ENCODE measurements at regions not wholly inside any gene's neighbourhood (a gene's known extent, or its start where the extent isn't known, plus 50 kb on each side); places are given as distances from the start of the nearest gene placed in this dataset.
A peak's percentile ranks its signal among the peaks of the same experiment; 100 is the strongest.
"Not testable (repeated sequence)": the region's sequence is repeated elsewhere in the genome, so short reads cannot be mapped to it uniquely, and the experiment has no call there.

DNA sequence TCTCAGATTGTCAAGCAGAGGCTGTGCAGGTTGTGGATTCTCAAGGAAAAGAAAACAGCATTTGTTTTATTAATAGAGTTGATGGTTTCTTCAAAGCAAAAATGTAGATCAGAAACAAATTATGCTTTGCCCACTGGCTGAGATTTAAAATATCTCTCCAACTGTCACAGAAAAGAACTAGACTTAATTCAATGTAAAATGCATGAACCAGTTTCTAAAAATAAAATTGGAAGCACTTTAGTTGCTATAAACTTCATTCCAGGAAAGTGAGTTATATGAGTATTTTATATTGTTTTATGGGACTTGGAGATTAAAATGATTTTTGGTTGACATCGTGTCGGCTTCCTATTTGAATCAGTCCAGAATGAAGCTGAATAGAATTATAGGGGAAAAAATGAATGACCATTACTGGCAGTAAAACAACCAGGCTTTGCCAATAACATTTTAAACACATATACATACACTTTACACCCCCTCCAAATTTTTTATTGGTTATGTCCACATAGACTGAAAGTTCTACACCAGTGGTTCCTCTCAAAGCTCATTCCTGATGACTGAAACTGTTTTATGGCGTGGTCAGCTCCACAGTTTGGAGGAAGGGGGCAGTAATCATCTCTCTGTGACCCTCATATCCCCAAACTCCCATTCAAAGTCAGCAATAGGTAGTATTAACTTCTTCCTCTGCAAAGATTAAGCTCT lies 55.5 kb upstream of the DAAM1 start:
- peak in 1 of 3 donors; percentile 33 for DNase-seq (ENCODE audit: low read depth in 3 of 3, low spot score in 2 of 3)

DNA sequence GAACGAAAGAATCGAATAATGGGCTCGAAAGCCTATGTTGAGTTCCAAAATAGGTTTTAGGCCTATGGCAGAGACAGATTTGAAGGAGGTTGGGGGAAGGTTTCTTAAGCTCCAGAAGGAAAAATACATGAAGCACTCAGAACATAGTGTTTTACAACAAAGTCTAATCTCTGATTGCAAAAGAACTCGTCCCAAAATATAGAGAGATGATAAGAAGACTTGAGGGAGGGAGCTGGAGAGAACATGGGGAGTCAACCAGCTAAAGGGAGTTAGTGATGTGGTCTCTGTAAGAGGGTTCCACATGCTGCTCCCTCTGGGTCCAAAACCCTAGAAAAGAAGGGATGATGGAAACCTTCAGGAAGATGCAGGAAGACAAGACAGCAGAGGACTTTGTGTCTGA lies 54.8 kb upstream of the DAAM1 start:
- DNase-seq (ENCODE audit: low read depth in 3 of 3, low spot score in 2 of 3): no peak

DNA sequence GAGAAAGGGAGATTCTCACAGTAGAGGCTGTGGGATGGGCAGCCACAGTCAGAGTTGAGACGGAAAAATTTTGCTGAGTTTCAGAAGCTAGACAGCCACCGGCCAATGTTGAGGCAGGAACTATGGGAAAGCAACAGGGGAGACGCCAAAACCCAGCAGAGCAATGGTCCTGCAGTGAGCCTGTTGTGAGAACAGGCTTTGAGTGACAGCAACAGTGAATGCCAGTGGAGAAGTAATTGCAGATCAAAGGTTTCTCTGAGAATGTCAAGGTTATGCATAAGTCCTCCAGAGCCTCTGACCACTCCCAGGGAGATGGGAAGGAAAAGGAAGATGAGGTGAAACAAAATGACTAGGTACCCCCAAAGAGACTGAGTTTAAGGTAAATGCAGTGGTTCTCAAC lies 54.2 kb upstream of the DAAM1 start:
- no peak for DNase-seq (ENCODE audit: low read depth in 3 of 3, low spot score in 2 of 3)

DNA sequence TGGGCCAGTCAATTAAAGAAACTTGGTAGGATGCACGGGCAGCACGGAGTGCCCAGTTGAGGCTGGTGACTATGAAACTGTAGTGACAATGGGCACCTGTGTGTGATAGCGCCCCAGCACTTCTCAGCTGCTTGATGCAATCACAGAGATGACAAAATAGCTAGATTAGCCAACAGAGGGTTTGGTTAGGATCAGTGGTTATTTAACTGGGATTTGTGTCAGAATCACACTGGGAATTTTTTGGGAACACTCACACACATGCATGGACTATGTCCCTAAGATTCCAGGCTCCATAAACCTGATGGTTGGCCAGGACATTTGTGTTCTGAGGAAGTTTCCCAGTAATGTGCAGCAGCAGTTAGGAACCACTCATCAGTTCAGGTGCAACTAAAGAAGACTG lies 51.2 kb upstream of the DAAM1 start:
- DNase-seq (ENCODE audit: low read depth in 3 of 3, low spot score in 2 of 3): no peak

DNA sequence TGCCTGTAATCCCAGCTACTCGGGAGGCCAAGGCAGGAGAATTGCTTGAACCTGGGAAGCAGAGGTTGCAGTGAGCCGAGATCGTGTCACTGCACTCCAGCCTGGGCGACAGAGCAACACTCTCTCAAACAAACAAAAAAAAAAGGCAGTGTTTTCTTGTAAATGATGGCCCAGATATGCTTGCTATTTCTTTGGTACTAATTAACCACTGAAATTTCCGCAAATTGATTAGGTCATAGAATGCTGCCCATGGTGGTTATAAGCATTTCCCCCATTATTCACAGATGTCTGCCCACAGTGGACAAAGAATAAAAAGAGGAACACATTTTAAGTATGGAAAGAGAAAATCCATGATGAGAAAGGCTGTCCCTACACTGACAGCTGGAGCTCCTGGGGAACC lies 49.9 kb upstream of the DAAM1 start:
- DNase-seq (ENCODE audit: low read depth in 3 of 3, low spot score in 2 of 3): not testable (repeated sequence)
